ENCODE measurements at regions not wholly inside any gene's neighbourhood (a gene's known extent, or its start where the extent isn't known, plus 50 kb on each side); places are given as distances from the start of the nearest gene placed in this dataset.

DNA sequence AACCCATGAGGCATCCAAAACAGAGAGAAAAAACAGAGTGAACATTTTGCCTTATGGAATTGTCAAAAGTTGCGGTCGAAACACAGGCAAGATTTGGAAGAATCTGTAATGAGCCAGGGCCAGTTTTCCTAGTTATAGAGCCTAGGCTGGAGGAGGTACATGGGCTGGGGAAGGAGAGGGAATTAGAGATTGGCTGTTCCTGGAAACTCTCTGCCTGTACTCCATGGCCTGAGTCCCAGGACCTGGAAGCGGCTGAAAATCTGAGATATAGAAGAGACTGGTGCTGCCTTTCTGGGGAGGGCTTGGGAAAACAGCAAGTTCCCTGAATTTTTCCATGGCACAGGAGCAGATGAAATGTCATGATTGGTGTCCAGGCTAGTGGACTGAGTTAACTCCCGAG lies 122.8 kb upstream of the KLF12 start:
- TF ChIP-seq, protein P1, sequence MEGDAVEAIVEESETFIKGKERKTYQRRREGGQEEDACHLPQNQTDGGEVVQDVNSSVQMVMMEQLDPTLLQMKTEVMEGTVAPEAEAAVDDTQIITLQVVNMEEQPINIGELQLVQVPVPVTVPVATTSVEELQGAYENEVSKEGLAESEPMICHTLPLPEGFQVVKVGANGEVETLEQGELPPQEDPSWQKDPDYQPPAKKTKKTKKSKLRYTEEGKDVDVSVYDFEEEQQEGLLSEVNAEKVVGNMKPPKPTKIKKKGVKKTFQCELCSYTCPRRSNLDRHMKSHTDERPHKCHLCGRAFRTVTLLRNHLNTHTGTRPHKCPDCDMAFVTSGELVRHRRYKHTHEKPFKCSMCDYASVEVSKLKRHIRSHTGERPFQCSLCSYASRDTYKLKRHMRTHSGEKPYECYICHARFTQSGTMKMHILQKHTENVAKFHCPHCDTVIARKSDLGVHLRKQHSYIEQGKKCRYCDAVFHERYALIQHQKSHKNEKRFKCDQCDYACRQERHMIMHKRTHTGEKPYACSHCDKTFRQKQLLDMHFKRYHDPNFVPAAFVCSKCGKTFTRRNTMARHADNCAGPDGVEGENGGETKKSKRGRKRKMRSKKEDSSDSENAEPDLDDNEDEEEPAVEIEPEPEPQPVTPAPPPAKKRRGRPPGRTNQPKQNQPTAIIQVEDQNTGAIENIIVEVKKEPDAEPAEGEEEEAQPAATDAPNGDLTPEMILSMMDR (IDR thresholded peaks at IDR 0.05; ENCODE audit: insufficient read depth, low read depth, low read length), result no peak
- no peak overlapping the region for H3K4me3 ChIP-seq (ENCODE audit: low read depth, low read length)
- no peak for DNase-seq (ENCODE audit: low read depth)

DNA sequence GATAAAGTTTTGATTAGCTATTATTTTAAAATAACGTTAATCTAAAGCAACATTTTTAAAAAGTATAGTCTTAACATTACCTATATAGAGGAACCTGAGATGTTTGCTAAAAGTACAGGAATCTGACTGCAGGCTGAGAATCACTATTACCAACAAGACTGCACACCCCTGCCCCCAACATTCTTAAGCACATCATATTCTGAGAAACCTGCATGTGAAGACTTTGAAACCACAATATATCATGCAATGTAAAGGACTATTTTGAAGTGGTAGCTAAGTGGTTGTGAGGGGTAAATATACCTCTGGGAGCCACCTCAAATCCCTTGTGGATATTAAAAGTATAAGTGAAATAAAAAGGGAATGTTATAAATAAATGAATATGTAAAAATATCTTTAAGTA lies 119.0 kb upstream of the KLF12 start:
- no peak for DNase-seq (ENCODE audit: low read depth)
- TF ChIP-seq, protein P1 (IDR thresholded peaks at IDR 0.05; ENCODE audit: insufficient read depth, low read depth, low read length), result no peak

DNA sequence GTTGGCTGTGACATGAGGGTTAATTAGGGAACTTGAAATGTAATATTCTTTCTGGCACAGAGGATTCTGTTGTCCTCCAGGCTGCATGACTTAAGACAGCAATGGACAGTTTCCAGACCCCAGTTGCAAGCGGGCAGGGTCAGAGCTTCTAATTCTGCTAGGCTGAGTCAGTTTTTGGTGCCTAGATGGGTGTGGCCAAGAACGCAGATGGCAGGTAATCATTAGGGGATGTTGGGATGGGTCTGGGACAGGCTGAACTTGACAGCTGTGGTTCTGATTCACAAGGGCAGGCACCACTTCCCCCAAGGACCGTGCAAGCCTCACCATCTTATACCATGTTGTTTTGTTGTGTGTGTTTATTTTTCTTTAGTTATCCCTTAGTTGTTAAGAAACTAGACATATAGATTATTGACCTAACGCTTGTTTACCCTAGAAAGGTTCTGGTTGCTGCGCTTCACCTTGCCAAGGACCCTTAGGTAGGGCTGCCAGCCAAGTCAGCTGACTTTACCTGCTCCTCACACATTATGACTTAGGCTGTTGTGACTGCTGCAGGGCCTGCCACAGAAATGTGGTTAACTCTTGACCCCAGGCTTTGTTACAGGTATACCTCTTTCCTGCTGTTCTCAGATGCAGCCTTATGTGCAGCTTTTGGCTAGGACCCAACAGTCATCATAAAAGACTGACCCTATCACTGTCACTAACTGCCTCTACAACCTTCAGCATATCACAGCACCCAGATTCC lies 117.7 kb upstream of the KLF12 start:
- TF ChIP-seq, protein P1 (IDR thresholded peaks at IDR 0.05; ENCODE audit: insufficient read depth, low read depth, low read length), result no peak
- no peak for DNase-seq (ENCODE audit: low read depth)

More for the DNA sequence above, 119.0 kb upstream of the KLF12 start:
- H3K4me3 ChIP-seq (ENCODE audit: low read depth, low read length), result no peak overlapping the region

DNA sequence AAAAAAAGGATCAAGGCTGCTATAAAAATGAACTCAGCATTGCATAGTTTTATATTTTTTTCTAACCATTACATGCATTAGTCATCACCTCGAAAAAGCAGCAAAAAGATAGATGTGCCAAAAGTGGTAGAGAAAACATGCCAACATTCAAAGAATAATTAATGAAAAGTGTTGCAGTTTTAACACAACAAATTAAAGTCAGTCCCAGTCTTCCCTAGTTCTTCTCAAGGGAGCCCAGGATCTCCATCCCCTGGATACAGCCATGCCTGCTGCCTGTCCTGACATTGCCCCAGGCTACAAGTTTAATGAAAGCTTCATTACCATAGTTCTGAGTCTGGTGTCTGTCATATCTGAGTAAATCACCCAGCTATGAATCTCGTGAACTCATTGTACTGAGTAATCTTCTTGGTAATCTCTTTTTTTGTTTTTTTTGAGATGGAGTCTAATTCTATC lies 116.6 kb upstream of the KLF12 start:
- DNase-seq (ENCODE audit: low read depth), result peak; percentile 53
- H3K4me3 ChIP-seq (ENCODE audit: low read depth, low read length), result no peak overlapping the region
- TF ChIP-seq, protein P1 (IDR thresholded peaks at IDR 0.05; ENCODE audit: insufficient read depth, low read depth, low read length), result no peak

More for the DNA sequence above, 117.7 kb upstream of the KLF12 start:
- H3K4me3 ChIP-seq (ENCODE audit: low read depth, low read length), result no peak overlapping the region

DNA sequence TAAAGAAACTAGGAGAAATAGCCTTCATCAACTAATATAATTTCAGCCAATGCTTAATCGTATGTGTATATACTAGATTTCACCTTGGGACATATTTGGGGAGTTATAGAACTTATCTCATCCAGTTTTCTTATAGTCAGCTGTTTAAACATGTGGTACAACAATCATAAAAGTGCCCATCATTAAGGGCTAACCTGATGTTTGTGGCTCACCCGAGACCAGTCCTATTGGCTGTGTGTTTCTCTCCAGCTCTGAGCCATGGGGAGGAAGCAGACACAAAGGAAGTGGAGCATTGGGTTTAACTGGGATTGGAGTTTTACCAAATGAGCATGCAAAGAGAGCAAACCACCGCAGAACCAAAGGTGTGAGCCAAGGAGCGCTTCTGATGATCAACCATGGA lies 114.3 kb upstream of the KLF12 start:
- TF ChIP-seq, protein P1 (IDR thresholded peaks at IDR 0.05; ENCODE audit: insufficient read depth, low read depth, low read length), result no peak
- no peak overlapping the region for H3K4me3 ChIP-seq (ENCODE audit: low read depth, low read length)
- no peak for DNase-seq (ENCODE audit: low read depth)

DNA sequence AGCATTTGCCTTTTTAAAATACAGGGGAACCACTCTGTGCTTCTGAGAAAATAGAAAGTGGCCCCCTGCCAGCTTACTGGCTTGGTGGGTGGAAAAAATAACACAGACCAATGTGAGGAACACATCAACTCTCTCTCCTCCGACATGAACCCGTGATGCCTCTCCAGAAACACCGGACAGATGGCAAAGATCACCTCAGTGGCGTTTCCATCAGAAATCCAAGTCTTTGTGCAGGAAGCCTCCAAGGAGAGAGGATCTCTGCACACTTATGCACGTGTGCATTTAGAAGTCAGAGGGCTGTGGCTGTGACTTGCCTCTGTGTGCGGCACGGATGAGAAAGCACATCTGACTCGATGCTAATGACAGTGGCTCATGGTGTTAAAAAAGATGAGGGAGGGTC lies 112.3 kb upstream of the KLF12 start:
- TF ChIP-seq, protein P1 (IDR thresholded peaks at IDR 0.05; ENCODE audit: insufficient read depth, low read depth, low read length), result no peak
- DNase-seq (ENCODE audit: low read depth), result no peak
- H3K4me3 ChIP-seq (ENCODE audit: low read depth, low read length), result no peak overlapping the region

Data from fibroblast of villous mesenchyme (primary cell).